Neuronal stem cell (in vitro differentiated cells): ENCODE measurements at regions not wholly inside any gene's neighbourhood (a gene's known extent, or its start where the extent isn't known, plus 50 kb on each side); places are given as distances from the start of the nearest gene placed in this dataset.
A peak's percentile ranks its signal among the peaks of the same experiment; 100 is the strongest.

Experiments
- DNase-seq: peaks from one replicate; pipeline ENCODE4 v3.0.0-alpha.2; 2013; ENCODE audit warnings: low spot score
- H2AFZ ChIP-seq: one replicate; pipeline ENCODE4 v1.6.1; 2013; ENCODE audit warnings: mild to moderate bottlenecking, low read length, inconsistent platforms
- H2AK5ac ChIP-seq: 2 replicates; pipeline ENCODE4 v1.6.1; 2013; ENCODE audit warnings: low read depth, mild to moderate bottlenecking, inconsistent platforms, low read length, moderate library complexity, mixed read lengths
- H2BK120ac ChIP-seq: 2 replicates; pipeline ENCODE4 v1.6.1; 2013; ENCODE audit warnings: low read depth, mild to moderate bottlenecking, inconsistent platforms, low read length, moderate library complexity, mixed read lengths
- H2BK12ac ChIP-seq: one replicate; pipeline ENCODE4 v1.6.1; 2013; ENCODE audit warnings: low read length, inconsistent platforms
- H2BK15ac ChIP-seq: 2 replicates; pipeline ENCODE4 v1.6.1; 2013; ENCODE audit warnings: mild to moderate bottlenecking, low read length, inconsistent platforms, mixed read lengths
- H2BK5ac ChIP-seq: one replicate; pipeline ENCODE4 v1.6.1; 2013; ENCODE audit warnings: inconsistent platforms, mild to moderate bottlenecking, low read length, moderate library complexity
- H3K14ac ChIP-seq: one replicate; pipeline ENCODE4 v1.6.1; 2013; ENCODE audit warnings: low read length, inconsistent platforms
- H3K18ac ChIP-seq: 2 replicates; pipeline ENCODE4 v1.6.1; 2013; ENCODE audit warnings: low read length, inconsistent platforms
- H3K23ac ChIP-seq: 2 replicates; pipeline ENCODE4 v1.6.1; 2013; ENCODE audit warnings: low read depth, mild to moderate bottlenecking, mixed read lengths, low read length, inconsistent platforms; ENCODE audit not compliant: poor library complexity
- H3K27ac ChIP-seq: replicated peaks from 3 replicates; pipeline ENCODE4 v1.5.1; 2013; ENCODE audit warnings: low read length, inconsistent platforms
- H3K27me3 ChIP-seq, 3 experiments: 2 replicates each; pipeline ENCODE4 v1.6.1; 2013; ENCODE audit warnings: low read length in 3 of 3, mild to moderate bottlenecking in 2 of 3, inconsistent platforms in 1 of 3, low read depth in 1 of 3, mixed read lengths in 1 of 3, moderate library complexity in 1 of 3; ENCODE audit not compliant: control insufficient read depth in 3 of 3, insufficient read depth in 3 of 3
- H3K36me3 ChIP-seq, 2 donors: replicated peaks in 1 of 2; 2 replicates each; pipeline ENCODE4 v1.6.1; 2013; ENCODE audit warnings: low read length in 2 of 2; ENCODE audit not compliant: control insufficient read depth in 2 of 2, insufficient read depth in 2 of 2
- H3K4ac ChIP-seq: 2 replicates; pipeline ENCODE4 v1.6.1; 2013; ENCODE audit warnings: inconsistent platforms, mild to moderate bottlenecking, low read length, moderate library complexity
- H3K4me1 ChIP-seq, 2 donors: 1 replicate in 1 of 2; 2 replicates in 1 of 2; pipeline ENCODE4 v1.6.1; 2013; ENCODE audit warnings: low read length in 2 of 2, low read depth in 1 of 2; ENCODE audit not compliant: control insufficient read depth in 2 of 2, insufficient read depth in 1 of 2
- H3K4me2 ChIP-seq: one replicate; pipeline ENCODE4 v1.6.1; 2013; ENCODE audit warnings: mild to moderate bottlenecking, low read length, inconsistent platforms; ENCODE audit not compliant: insufficient read depth, poor library complexity, severe bottlenecking
- H3K4me3 ChIP-seq, 2 donors: 2 replicates each; pipeline ENCODE4 v1.5.1; 2013; ENCODE audit warnings: low read length in 2 of 2, mild to moderate bottlenecking in 2 of 2, inconsistent platforms in 1 of 2, moderate library complexity in 1 of 2
- H3K79me1 ChIP-seq: one replicate; pipeline ENCODE4 v1.6.1; 2013; ENCODE audit warnings: low read depth, mild to moderate bottlenecking, inconsistent platforms, low read length, moderate library complexity
- H3K9ac ChIP-seq: one replicate; pipeline ENCODE4 v1.6.1; 2013; ENCODE audit warnings: mild to moderate bottlenecking, low read depth, low read length, inconsistent platforms; ENCODE audit not compliant: poor library complexity
- H3K9me3 ChIP-seq, 2 donors: replicated peaks in 1 of 2; 2 replicates each; pipeline versions ENCODE3 to v1.6.1; 2013; ENCODE audit warnings: low read length in 2 of 2, mild to moderate bottlenecking in 2 of 2, inconsistent platforms in 1 of 2, low read depth in 1 of 2, mixed read lengths in 1 of 2, moderate library complexity in 1 of 2; ENCODE audit not compliant: control insufficient read depth in 2 of 2, insufficient read depth in 1 of 2
- H4K8ac ChIP-seq: one replicate; pipeline ENCODE4 v1.6.1; 2013; ENCODE audit warnings: low read depth, mild to moderate bottlenecking, inconsistent platforms, low read length, moderate library complexity
- H4K91ac ChIP-seq: one replicate; pipeline ENCODE4 v1.6.1; 2013; ENCODE audit warnings: low read length, low read depth, mild to moderate bottlenecking, inconsistent platforms; ENCODE audit not compliant: poor library complexity
- WGBS, 2 donors: extraction: QIAGEN DNeasy Blood & Tissue Kit; methylation state at CpG; one replicate each; pipeline ENCODE4 v1.1.7; 2013; ENCODE audit warnings: missing lambda C conversion rate in 2 of 2, mixed read lengths in 1 of 2; ENCODE audit not compliant: insufficient read length in 2 of 2, insufficient replicate concordance in 1 of 2; ENCODE audit errors: extremely low coverage in 2 of 2; 5-methylcytosine and 5-hydroxymethylcytosine counted together

DNA sequence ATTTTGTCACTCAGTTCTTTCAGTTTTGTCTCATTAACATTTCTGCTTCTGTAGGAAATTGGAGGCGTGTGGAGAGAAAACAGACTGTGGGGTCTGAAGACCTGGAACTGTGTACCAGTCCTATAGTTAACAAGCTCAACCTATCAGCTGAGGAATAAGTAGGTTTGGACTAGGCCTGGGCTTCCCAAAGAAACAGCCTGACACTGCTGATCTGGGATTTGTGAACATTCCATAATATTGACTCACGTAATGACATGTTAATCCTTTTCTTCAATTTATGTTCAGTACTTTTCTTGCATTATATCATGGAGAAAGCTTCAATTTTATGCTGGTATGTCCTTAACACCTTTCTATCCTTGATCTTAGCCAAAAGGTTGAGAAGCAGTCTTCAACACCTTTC is 181.6 kb upstream of the RORA start:
- Histone ChIP-seq H2AK5ac (no peak overlapping the region), H2BK15ac (no peak overlapping the region), H3K9me3 (no peaks in the 10 kb centered on the region), H3K4me2 (no peak overlapping the region), H3K36me3 (no peaks in the 10 kb centered on the region), H2AFZ (no peak overlapping the region), H3K4me1 (no peaks in the 10 kb centered on the region), H2BK5ac (no peak overlapping the region), H3K9ac (no peak overlapping the region), H4K8ac (no peak overlapping the region), H3K23ac (no peak overlapping the region), H3K4me3 (no peak overlapping the region), H3K18ac (no peak overlapping the region), H3K4ac (no peak overlapping the region), H4K91ac (no peak overlapping the region), H3K27ac (no peak overlapping the region), H2BK120ac (no peak overlapping the region), H2BK12ac (no peak overlapping the region), H3K79me1 (no peaks in the 10 kb centered on the region), H3K27me3 (no peaks in the 10 kb centered on the region), H3K14ac (no peak overlapping the region)
- WGBS, 2 donors = no CpG with 5 or more reads among the region's 2 CpGs
- no peak for DNase-seq

DNA sequence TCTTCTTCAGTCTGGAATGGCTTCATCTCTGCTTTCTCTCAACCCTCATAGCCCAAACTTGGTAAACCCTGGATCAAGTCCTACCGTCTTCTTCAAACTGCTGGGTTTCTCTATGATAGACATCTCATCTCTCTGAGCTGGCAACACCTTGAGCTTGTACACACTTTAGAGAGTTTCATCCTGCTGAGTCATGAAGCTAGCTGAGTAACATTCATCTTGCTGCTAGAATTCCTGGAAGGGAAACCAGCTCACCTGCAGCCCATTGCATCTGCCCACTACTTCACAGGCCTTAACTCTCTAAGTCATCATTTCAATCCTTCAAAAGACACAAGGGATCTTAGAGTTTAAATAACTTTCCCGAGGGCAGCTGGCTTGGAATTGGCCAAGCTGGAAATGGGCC is 175.5 kb upstream of the RORA start:
- H2BK15ac ChIP-seq = no peak overlapping the region
- no CpG with 5 or more reads among the region's 2 CpGs for WGBS, 2 donors
- no peaks in the 10 kb centered on the region for H3K79me1 ChIP-seq

DNA sequence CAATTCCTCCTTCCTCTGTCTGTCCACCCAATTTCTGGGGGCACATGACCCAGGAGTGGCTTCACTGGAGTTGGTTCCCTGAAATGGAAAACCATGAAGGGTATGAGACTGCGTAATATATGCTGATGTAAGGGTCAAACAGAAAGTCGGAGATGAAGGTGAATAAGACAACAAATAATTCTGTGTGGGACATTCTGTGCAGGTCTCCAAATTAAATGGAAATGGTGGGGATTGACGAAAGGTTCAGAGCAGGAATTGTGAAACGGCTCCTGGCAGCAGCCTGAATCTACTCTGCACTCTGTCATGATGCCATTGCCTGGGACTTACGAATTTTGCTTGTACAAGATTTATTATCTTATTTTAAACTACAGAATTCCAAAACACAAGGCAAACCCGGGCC is 174.8 kb upstream of the RORA start:
- H3K79me1 ChIP-seq = no peaks in the 10 kb centered on the region
- no peak overlapping the region for H3K4me2 ChIP-seq
- no peak overlapping the region for H3K23ac ChIP-seq
- no peaks in the 10 kb centered on the region for H3K36me3 ChIP-seq
- no peak overlapping the region for H3K18ac ChIP-seq
- no peak overlapping the region for H3K27ac ChIP-seq
- no peaks in the 10 kb centered on the region for H3K4me1 ChIP-seq
- no peak overlapping the region for H3K14ac ChIP-seq
- no peak overlapping the region for H2BK12ac ChIP-seq
- H3K4me3 ChIP-seq = no peak overlapping the region
- no peaks in the 10 kb centered on the region for H3K27me3 ChIP-seq
- no peak overlapping the region for H2BK5ac ChIP-seq
- WGBS, 2 donors = no CpG with 5 or more reads among the region's 6 CpGs
- H2BK120ac ChIP-seq = no peak overlapping the region
- H4K91ac ChIP-seq = no peak overlapping the region
- H4K8ac ChIP-seq = no peak overlapping the region
- no peak for DNase-seq
- H3K4ac ChIP-seq = no peak overlapping the region
- no peak overlapping the region for H2AFZ ChIP-seq
- no peak overlapping the region for H3K9ac ChIP-seq
- H2BK15ac ChIP-seq = no peak overlapping the region
- no peak overlapping the region for H2AK5ac ChIP-seq
- H3K9me3 ChIP-seq = no peaks in the 10 kb centered on the region

More for the DNA sequence above, 175.5 kb upstream of the RORA start:
- Histone ChIP-seq H3K23ac (no peak overlapping the region), H3K14ac (no peak overlapping the region), H2AK5ac (no peak overlapping the region), H3K9ac (no peak overlapping the region), H3K36me3 (no peaks in the 10 kb centered on the region), H2BK120ac (no peak overlapping the region), H2BK5ac (no peak overlapping the region), H4K91ac (no peak overlapping the region), H3K4me3 (no peak overlapping the region), H4K8ac (no peak overlapping the region), H2AFZ (no peak overlapping the region), H3K4me1 (no peaks in the 10 kb centered on the region), H2BK12ac (no peak overlapping the region), H3K4me2 (no peak overlapping the region), H3K9me3 (no peaks in the 10 kb centered on the region), H3K27ac (no peak overlapping the region), H3K18ac (no peak overlapping the region), H3K4ac (no peak overlapping the region), H3K27me3 (no peaks in the 10 kb centered on the region)
- no peak for DNase-seq

DNA sequence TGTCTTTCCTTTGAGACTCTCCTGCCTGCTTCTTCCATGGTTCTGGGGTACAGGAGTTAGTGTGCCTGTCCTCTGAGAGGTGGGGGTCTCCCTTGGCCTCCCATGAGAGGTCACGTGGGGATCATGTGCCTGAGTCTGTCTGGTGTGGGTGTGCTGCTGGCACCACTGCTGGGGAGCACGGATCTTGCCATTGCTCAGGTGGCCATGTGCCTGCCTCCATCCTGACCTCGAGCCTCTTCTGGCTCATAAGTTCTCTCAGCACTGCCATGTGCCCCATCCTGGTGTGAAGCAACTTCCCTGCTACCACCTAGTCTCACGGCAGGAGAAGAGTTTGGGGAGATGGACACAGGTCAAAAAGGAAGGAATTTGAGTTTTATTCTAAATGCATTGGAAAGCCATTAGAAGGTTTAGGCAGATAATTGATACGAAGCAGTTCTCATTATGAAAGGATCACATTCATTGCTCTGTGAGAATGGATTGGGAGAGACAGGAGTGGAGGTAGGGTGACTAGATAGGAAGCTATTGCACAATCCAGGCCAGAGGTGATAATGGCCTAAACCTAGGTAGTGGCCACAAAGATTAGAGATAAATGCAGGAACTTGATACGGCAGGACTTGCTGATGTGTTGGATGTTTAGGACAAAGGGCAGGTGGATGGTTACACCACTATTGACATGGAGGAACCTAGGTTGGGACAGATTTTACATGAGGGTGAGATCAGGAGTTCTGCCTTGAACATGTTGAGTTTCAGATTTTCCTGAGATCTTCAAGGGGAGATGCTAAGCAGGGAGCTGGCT is 173.0 kb upstream of the RORA start:
- Histone ChIP-seq H3K79me1 (no peaks in the 10 kb centered on the region), H3K4me2 (no peak overlapping the region), H3K27ac (no peak overlapping the region), H3K36me3 (no peaks in the 10 kb centered on the region), H2AFZ (no peak overlapping the region), H3K4me1 (no peaks in the 10 kb centered on the region), H3K23ac (peak overlapping the region; percentile 61), H3K4ac (no peak overlapping the region), H3K9ac (no peak overlapping the region), H3K27me3 (no peaks in the 10 kb centered on the region), H4K91ac (no peak overlapping the region), H2BK120ac (peak overlapping the region; percentile 29), H3K14ac (no peak overlapping the region), H2BK15ac (no peak overlapping the region), H3K4me3 (no peak overlapping the region), H3K9me3 (no peaks in the 10 kb centered on the region), H2BK5ac (no peak overlapping the region), H2AK5ac (peak overlapping the region; percentile 82), H3K18ac (peak overlapping the region; percentile 54), H2BK12ac (no peak overlapping the region), H4K8ac (peak overlapping the region; percentile 6)
- no peak for DNase-seq
- no CpG with 5 or more reads among the region's 6 CpGs for WGBS, 2 donors
